Liver (tissue), 3 donors: ENCODE measurements at regions not wholly inside any gene's neighbourhood (a gene's known extent, or its start where the extent isn't known, plus 50 kb on each side); places are given as distances from the start of the nearest gene placed in this dataset.

Experiments
- CTCF ChIP-seq: fragments of 150-350 bp; IDR thresholded peaks from 2 replicates; pipeline ENCODE4 v1.5.1; 2017; ENCODE audit warnings: improper control_type of control experiment, low read depth, low read length; ENCODE audit not compliant: missing input control
- EGR1 ChIP-seq, 2 donors: IDR thresholded peaks; 2 replicates each; pipeline ENCODE4 v1.6.1; 2016 to 2018; ENCODE audit warnings: antibody characterized with exemption in 2 of 2, low read depth in 2 of 2
- JUND ChIP-seq, 2 donors: IDR thresholded peaks; 2 replicates each; pipeline ENCODE4 v1.6.1; 2016; ENCODE audit warnings: antibody characterized with exemption in 2 of 2
- MAX ChIP-seq: IDR thresholded peaks from 2 replicates; pipeline ENCODE4 v1.6.1; 2016; ENCODE audit warnings: antibody characterized with exemption
- RAD21 ChIP-seq, 2 donors: IDR thresholded peaks; 2 replicates each; pipeline ENCODE4 v1.6.1; 2016; ENCODE audit warnings: antibody characterized with exemption in 2 of 2, mild to moderate bottlenecking in 2 of 2
- SP1 ChIP-seq: IDR thresholded peaks from 2 replicates; pipeline ENCODE4 v1.6.1; 2018; ENCODE audit warnings: antibody characterized with exemption, mild to moderate bottlenecking
- ZBTB33 ChIP-seq: IDR thresholded peaks from 2 replicates; pipeline ENCODE4 v1.6.1; 2016; ENCODE audit warnings: antibody characterized with exemption
- donor health status: healthy.
- donor health status: healthy.

GRCh38 chr12:46585854-46586621 is 213.5 kb upstream of the SLC38A2 start:
- TF ChIP-seq ZBTB33 (no peak), CTCF (no peak), SP1 (no peak), RAD21 (IDR thresholded peaks at IDR 0.05) (no peak), MAX (no peak), JUND (IDR thresholded peaks at IDR 0.05) (no peak), EGR1 (IDR thresholded peaks at IDR 0.05; ENCODE audit: low read depth in 2 of 2) (no peak)
